Embryonic facial prominence (tissue), 1 donor: ENCODE measurements at regions not wholly inside any gene's neighbourhood (a gene's known extent, or its start where the extent isn't known, plus 50 kb on each side); places are given as distances from the start of the nearest gene placed in this dataset.
"Not testable (repeated sequence)": the region's sequence is repeated elsewhere in the genome, so short reads cannot be mapped to it uniquely, and the experiment has no call there.

Experiments
- DNase-seq: peaks from one replicate; pipeline ENCODE4 v3.0.0-alpha.2; 2016; ENCODE audit errors: extremely low spot score

DNA sequence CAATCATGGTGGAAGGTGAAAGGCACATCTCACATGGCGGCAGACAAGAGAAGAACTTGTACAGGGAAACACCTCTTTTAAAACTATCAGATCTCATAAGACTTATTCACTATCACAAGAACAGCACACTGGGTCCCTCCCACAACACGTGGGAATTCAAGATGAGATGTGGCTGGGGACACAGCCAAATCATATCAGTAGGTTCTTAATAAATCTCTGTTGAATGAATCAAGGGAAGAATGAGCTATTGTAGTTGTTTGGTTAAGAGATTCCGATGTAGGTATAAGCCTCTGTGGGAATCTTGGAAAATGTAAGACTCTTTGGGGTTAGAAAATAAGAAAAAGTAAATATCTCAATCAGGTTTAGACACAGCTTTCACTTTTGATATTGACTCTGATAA, 400.2 kb downstream of the KCNRG start:
- no peak for DNase-seq

- DNase-seq, result no peak
Observed at GRCh38 chr13:50417597-50417996, 402.4 kb downstream of the KCNRG start.

DNA sequence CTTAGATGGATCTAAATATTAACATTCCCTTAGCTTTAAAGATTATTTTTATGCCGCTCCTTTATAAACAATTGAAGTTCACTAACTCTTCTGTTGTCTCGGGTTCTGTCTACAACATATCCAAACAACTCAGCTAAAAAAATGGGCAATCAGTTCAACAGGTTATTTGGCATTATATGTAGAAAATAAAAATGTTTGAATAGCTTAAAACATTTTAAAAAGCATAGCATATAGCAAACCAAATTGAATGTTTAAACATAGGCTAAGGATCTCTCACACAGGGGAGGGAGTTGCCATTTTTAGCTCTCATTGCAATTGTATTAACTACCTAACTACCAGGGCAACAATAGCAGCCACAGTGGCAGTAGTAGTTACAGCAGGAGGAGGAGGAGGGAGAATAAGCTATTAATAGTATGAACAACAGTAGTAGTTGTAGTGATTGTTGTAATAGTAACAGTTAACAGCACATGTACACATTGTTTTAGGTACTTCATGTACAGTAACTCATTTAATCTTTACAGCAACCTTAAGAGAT, 404.2 kb downstream of the KCNRG start:
- no peak for DNase-seq

DNA sequence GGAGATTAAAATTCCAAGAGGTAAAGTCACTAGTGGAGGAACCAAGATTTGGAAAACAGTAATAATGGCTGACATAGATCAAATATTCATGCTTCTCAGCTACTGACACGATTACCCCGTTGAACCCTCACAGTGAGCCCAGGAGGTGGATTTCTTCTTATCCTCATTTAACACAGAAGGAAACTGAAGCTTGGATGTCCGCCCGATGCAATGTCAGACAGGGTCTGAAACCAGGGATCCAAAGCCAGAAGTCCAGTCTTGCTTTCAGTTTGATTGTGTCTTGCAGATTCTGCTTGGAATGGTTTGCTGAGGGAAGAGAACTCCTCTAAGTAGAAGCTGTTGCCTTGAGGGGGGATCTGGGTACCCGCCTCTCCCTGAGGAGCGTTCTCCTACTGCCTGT, 404.7 kb downstream of the KCNRG start:
- DNase-seq, result no peak

DNA sequence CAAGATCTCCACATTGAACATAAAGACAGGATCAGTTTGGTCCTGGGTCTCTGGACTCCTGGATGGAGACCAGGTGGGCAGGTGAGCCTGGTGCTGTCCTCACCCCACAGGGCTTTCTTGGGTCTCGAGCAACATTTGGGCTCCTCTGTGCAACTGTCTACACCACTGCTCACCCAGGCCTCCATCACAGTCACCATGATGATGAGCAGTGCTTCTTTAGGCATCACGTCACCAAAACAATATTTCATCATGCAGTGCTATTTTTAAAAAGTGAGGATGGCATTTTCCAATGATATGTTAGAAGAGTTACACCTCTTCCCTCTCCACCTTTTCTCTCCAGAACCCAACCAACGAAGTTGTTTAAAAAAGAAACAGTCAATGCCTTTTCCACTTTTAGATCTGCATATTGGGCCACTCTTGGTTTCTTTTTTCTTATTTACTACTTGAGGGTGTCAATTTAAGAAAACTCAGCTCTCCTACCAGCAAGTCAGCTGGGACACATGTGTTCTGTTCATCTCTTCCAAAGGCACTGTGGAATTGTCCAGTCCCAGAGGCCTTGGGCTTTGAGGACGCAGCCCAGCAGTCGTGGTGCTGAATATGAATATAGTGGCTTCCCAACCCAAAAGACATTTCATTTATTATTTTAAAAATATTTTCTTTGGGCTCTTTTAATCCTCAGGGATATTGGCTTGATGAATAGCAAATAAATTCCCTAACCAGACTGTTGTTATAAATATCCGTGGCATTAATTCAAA, 405.7 kb downstream of the KCNRG start:
- no peak for DNase-seq

DNA sequence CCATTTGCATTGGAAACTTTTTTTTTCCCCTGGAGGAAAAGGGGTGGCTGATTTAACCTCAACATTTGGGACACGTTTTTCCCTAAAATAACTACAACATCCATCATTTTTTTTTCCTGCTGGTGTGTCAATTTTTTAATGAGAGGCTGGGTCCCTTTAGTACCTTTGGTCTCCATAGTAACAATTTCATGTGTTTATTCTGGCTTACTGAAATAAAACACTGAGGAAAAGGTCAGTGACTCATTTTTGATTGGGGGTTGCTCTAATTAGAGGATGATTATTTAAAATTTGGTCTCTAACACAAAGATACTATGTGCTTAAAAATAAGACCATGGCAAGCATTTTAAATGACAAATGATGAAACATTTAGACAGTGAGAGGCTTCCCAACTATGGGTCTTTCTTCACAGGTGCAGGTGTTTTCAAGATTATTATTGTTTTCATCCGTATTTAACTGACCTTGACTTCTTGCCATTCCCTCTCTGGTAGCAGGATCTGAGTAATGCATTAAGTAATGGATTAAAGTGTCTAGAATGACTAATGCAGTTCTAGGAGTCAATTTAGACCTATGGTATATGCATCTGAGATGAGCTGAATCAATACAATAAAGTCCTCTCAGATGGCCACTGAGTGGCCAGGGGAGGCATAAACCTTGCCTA, 406.4 kb downstream of the KCNRG start:
- no peak for DNase-seq

GRCh38 chr13:50422181-50423148, 407.2 kb downstream of the KCNRG start:
- DNase-seq, result no peak

- no peak for DNase-seq
Observed at GRCh38 chr13:50424993-50425392, 409.7 kb downstream of the KCNRG start.

DNA sequence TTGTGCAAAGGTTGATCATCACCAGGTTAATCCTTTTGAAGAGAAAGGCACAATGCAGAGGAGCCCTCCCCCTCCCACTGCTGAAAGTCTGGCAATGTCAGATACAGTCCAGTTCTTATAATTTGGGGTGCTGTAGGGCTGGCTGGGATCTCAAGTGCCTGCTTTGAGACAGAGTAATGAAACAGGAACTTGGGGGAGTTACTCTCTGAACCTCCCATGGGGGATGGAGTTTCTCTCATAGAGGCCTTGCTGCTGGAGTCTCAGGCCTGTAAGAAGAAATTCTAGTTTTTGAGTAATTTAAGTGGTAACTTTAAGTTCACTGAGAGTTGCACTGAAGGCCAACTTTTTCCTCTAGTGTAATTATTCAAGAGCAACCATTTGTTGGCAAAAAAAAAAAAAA, 410.5 kb downstream of the KCNRG start:
- DNase-seq, result no peak

- DNase-seq, result no peak
Observed at GRCh38 chr13:50426927-50427326, 411.7 kb downstream of the KCNRG start.

- not testable (repeated sequence) for DNase-seq
Observed at GRCh38 chr13:50427511-50427910, 412.3 kb downstream of the KCNRG start.

DNA sequence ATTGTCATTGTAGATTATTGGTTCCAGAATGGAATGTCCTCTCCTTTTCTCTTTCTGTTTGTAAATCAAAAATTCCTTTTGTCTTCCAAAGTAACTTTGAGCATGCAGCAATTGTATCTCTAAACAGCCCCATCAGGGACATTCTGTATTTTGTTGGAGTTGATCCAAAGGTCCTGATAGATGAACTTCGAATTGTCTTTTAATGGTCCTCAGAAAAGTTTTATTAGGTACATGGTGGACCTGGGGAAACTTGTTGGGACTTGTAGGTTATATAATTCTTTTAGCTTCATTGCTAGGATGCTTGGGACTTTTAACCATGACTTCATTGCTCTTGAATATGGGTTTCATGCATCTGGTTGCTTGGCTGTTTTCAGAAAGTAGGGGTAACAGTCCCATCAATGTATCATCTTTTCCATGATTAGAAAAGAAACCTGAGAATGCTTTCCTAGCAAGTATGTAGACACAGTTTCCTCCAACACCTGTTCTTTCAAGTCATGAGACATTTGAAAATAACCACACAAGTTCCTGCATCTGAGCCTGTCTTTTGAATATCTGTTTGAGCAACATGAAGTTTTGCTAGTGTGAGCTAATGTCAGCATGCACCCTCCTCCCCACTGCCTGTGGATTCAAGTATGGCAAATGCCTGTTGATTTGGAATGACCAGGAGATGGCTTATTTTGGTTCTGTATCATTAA, 413.1 kb downstream of the KCNRG start:
- no peak for DNase-seq

- DNase-seq, result no peak
Observed at GRCh38 chr13:50435011-50435410, 408.5 kb downstream of the DLEU7 start.

GRCh38 chr13:50437252-50437651, 406.2 kb downstream of the DLEU7 start:
- no peak for DNase-seq

GRCh38 chr13:50438351-50438750, 405.1 kb downstream of the DLEU7 start:
- DNase-seq, result no peak

DNA sequence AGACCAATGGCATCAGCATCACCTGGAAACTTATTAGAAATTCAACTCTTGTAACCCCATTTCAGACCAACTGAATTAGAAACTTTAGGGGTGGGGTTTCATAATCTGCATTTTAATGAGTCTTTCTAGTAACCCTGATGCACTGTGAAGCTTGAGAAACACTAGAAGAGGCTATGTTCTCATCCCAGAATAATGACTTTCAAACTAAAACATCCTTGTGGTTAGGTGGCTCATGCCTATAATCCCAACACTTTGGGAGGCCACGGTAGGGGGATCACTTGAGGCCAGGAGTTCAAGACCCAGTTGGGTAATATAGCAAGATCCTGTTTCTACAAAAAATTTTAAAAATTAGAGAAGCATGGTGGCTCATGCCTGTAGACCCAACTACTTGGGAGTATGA, 402.4 kb downstream of the DLEU7 start:
- DNase-seq, result no peak

DNA sequence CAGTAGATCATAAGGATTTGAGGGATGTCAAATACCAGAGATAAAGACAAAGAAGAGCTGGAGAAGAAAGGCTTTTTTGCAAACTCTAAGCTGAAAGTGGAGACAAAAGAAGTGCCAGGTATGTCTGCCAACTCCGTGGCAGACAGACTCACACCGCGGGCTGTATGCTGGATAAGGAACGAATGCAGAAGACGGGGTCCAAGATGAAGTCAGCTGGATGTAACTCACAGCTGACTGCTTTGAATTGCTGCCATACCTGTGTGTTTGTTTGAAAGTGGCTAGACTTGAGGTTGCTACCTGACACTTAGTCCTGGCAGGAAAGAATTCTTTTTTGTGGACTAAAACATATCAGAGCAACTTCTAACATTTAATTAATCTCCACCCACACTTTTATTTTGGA, 398.8 kb downstream of the DLEU7 start:
- DNase-seq, result no peak

- DNase-seq, result no peak
Observed at GRCh38 chr13:50446611-50447010, 396.9 kb downstream of the DLEU7 start.

DNA sequence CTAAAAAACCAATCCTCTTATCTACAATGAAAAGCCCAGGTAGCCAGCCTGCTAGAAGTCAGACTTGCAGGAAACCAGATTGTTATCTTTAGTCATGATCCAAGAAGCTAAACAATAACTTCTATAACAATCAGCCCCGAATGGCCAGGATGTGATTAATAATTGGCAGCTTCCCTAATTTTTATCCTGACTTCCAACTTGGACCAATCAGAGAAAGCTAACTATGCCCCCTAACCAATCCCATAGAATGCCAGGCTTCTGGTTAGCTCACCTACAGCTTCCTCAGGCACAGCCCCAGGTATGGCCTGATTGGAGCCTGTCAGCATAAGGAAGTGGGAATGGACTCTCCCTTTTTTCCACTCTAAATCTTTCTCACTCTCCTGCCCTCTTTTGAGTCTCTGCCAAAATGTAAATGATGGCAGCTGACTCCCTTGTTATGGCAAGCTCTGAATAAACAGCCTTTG, 394.9 kb downstream of the DLEU7 start:
- DNase-seq, result no peak

- DNase-seq, result no peak
Observed at GRCh38 chr13:50449465-50449864, 394.0 kb downstream of the DLEU7 start.

- DNase-seq, result no peak
Observed at GRCh38 chr13:50450279-50450678, 393.2 kb downstream of the DLEU7 start.
